Epithelial cell of proximal tubule (primary cell): ENCODE measurements at regions not wholly inside any gene's neighbourhood (a gene's known extent, or its start where the extent isn't known, plus 50 kb on each side); places are given as distances from the start of the nearest gene placed in this dataset.
"Not testable (repeated sequence)": the region's sequence is repeated elsewhere in the genome, so short reads cannot be mapped to it uniquely, and the experiment has no call there.

Source experiments
- DNase-seq: peaks from one replicate; pipeline ENCODE4 v3.0.0-alpha.2; 2011; ENCODE audit warnings: low read depth
- H3K4me3 ChIP-seq: 2 replicates; pipeline ENCODE4 v1.5.1; 2011; ENCODE audit warnings: low read depth, mild to moderate bottlenecking, low read length
- CTCF ChIP-seq: conservative IDR thresholded peaks from 2 replicates; pipeline ENCODE4 v1.5.1; 2012; ENCODE audit warnings: low read depth, mild to moderate bottlenecking, low read length

GRCh38 chr17:77332034-77332971 lies 191.5 kb downstream of the SEC14L1 start:
- no peak for TF ChIP-seq CTCF
- DNase-seq, result no peak
- H3K4me3 ChIP-seq, result no peak overlapping the region

- no peak for DNase-seq
- TF ChIP-seq CTCF, result no peak
- no peak overlapping the region for H3K4me3 ChIP-seq
These were observed 192.4 kb downstream of the SEC14L1 start for GRCh38 chr17:77332981-77333685.

- TF ChIP-seq CTCF, result no peak
These were observed 196.4 kb downstream of the SEC14L1 start for GRCh38 chr17:77337150-77337549.

GRCh38 chr17:77341069-77341541 lies 200.3 kb downstream of the SEC14L1 start:
- no peak for TF ChIP-seq CTCF
- DNase-seq, result no peak
- no peak overlapping the region for H3K4me3 ChIP-seq

More at GRCh38 chr17:77337150-77337549, 196.4 kb downstream of the SEC14L1 start:
- no peak for DNase-seq
- H3K4me3 ChIP-seq, result no peak overlapping the region

GRCh38 chr17:77342656-77342990 lies 201.9 kb downstream of the SEC14L1 start:
- H3K4me3 ChIP-seq, DNase-seq: not testable (repeated sequence)

- no peak for DNase-seq
- H3K4me3 ChIP-seq, result no peak overlapping the region
- TF ChIP-seq CTCF, result no peak
These were observed 202.4 kb downstream of the SEC14L1 start for GRCh38 chr17:77343031-77343800.

- no peak overlapping the region for H3K4me3 ChIP-seq
- TF ChIP-seq CTCF, result no peak
- no peak for DNase-seq
These were observed 203.3 kb downstream of the SEC14L1 start for GRCh38 chr17:77344038-77344437.
